ENCODE measurements at regions not wholly inside any gene's neighbourhood (a gene's known extent, or its start where the extent isn't known, plus 50 kb on each side); places are given as distances from the start of the nearest gene placed in this dataset.
A peak's percentile ranks its signal among the peaks of the same experiment; 100 is the strongest.

GRCh38 chr9:91483189-91483691 lies 59.6 kb upstream of the NFIL3 start:
- Histone ChIP-seq H3K4me2 (ENCODE audit: extremely low read depth, insufficient read depth, low read length) (peak overlapping the region; percentile 45), H3K27ac (ENCODE audit: insufficient read depth, low read length) (peak overlapping the region; percentile 23), H2AFZ (ENCODE audit: low read length) (peak overlapping the region; percentile 43), H3K79me2 (ENCODE audit: control insufficient read depth, insufficient read depth, low read length) (no peaks in the 10 kb centered on the region), H4K20me1 (ENCODE audit: control insufficient read depth, extremely low read depth, insufficient read depth, low read length) (no peaks in the 10 kb centered on the region), H3K9me3 (ENCODE audit: control insufficient read depth, insufficient read depth, low read depth, low read length) (no peaks in the 10 kb centered on the region), H3K4me3 (replicated peaks in 1 of 4; ENCODE audit: control extremely low read depth in 1 of 4, insufficient read depth in 1 of 4, low read depth in 3 of 4, low read length in 4 of 4) (no peak overlapping the region), H3K9ac (ENCODE audit: insufficient read depth, low read length) (no peak overlapping the region), H3K36me3 (ENCODE audit: control insufficient read depth, insufficient read depth, low read length) (no peaks in the 10 kb centered on the region), H3K4me1 (ENCODE audit: control insufficient read depth, extremely low read depth, insufficient read depth, low read length) (no peaks in the 10 kb centered on the region), H3K27me3 (ENCODE audit: control insufficient read depth, insufficient read depth, low read length) (no peaks in the 10 kb centered on the region)
- DNase-seq (ENCODE audit: low read depth in 2 of 2) = peak; percentile 22 to 74
- TF ChIP-seq CTCF (conservative IDR thresholded peaks at IDR 0.05 in 1 of 2, IDR thresholded peaks at IDR 0.05 in 1 of 2; ENCODE audit: low read depth in 1 of 2, low read length in 2 of 2) (no peak), EZH2 (IDR thresholded peaks at IDR 0.05; ENCODE audit: low read length, missing control alignments) (no peak)

DNA sequence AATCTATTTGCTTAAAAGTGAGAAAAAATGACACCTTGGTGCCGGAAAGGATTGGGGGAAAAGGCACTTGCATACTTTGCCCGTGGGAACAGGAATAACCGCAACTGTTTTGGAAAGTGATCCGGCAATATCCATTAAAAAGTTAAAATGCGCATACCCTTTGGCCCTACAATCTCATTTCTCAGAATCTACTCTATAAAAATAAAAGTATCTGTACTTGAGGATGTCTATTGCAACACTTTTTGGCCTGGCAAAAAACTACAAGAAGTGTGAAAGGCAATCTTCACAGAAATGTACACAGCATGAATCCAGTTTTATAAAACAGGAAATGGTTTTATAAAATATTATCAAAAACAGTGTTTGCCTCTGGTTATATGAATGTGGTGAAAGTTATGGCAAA lies 58.3 kb upstream of the NFIL3 start:
- Histone ChIP-seq H3K9ac (ENCODE audit: insufficient read depth, low read length) (no peak overlapping the region), H3K27me3 (ENCODE audit: control insufficient read depth, insufficient read depth, low read length) (no peaks in the 10 kb centered on the region), H3K27ac (ENCODE audit: insufficient read depth, low read length) (no peak overlapping the region), H3K9me3 (ENCODE audit: control insufficient read depth, insufficient read depth, low read depth, low read length) (no peaks in the 10 kb centered on the region), H2AFZ (ENCODE audit: low read length) (no peak overlapping the region), H3K4me3 (replicated peaks in 1 of 4; ENCODE audit: control extremely low read depth in 1 of 4, insufficient read depth in 1 of 4, low read depth in 3 of 4, low read length in 4 of 4) (no peak overlapping the region), H3K79me2 (ENCODE audit: control insufficient read depth, insufficient read depth, low read length) (no peaks in the 10 kb centered on the region), H3K4me1 (ENCODE audit: control insufficient read depth, extremely low read depth, insufficient read depth, low read length) (no peaks in the 10 kb centered on the region), H4K20me1 (ENCODE audit: control insufficient read depth, extremely low read depth, insufficient read depth, low read length) (no peaks in the 10 kb centered on the region), H3K36me3 (ENCODE audit: control insufficient read depth, insufficient read depth, low read length) (no peaks in the 10 kb centered on the region), H3K4me2 (ENCODE audit: extremely low read depth, insufficient read depth, low read length) (no peak overlapping the region)
- DNase-seq (ENCODE audit: low read depth in 2 of 2) = peak in 1 of 2 donors; percentile 31
- TF ChIP-seq EZH2 (IDR thresholded peaks at IDR 0.05; ENCODE audit: low read length, missing control alignments) = no peak
- TF ChIP-seq CTCF (conservative IDR thresholded peaks at IDR 0.05 in 1 of 2, IDR thresholded peaks at IDR 0.05 in 1 of 2; ENCODE audit: low read depth in 1 of 2, low read length in 2 of 2) = no peak

DNA sequence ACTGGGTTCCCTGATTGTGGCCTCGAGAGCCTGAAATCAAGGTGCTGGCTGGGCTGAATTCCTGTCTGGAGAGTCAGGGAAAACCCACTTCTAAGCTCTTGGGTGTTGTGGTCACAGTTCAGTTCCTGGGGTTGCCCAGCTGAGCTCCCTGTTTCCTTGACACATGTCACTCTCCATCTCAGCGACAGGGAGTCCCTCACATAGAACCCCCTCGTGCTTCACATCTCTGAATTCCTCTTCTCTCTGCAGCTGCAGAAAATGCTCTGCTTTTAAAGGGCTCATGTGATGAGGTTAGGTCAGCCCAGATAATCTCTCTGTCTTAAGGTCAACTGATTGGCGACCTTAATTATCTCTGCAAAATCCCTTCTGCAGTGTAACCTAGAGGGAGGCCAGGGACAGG lies 53.5 kb upstream of the NFIL3 start:
- no peaks in the 10 kb centered on the region for H3K4me1 ChIP-seq (ENCODE audit: control insufficient read depth, extremely low read depth, insufficient read depth, low read length)
- H3K4me3 ChIP-seq (replicated peaks in 1 of 4; ENCODE audit: control extremely low read depth in 1 of 4, insufficient read depth in 1 of 4, low read depth in 3 of 4, low read length in 4 of 4) = no peak overlapping the region
- no peak overlapping the region for H3K4me2 ChIP-seq (ENCODE audit: extremely low read depth, insufficient read depth, low read length)
- TF ChIP-seq EZH2 (IDR thresholded peaks at IDR 0.05; ENCODE audit: low read length, missing control alignments) = no peak
- TF ChIP-seq CTCF (conservative IDR thresholded peaks at IDR 0.05 in 1 of 2, IDR thresholded peaks at IDR 0.05 in 1 of 2; ENCODE audit: low read depth in 1 of 2, low read length in 2 of 2) = no peak
- H3K9ac ChIP-seq (ENCODE audit: insufficient read depth, low read length) = no peak overlapping the region
- no peaks in the 10 kb centered on the region for H3K9me3 ChIP-seq (ENCODE audit: control insufficient read depth, insufficient read depth, low read depth, low read length)
- no peaks in the 10 kb centered on the region for H4K20me1 ChIP-seq (ENCODE audit: control insufficient read depth, extremely low read depth, insufficient read depth, low read length)
- H3K36me3 ChIP-seq (ENCODE audit: control insufficient read depth, insufficient read depth, low read length) = no peaks in the 10 kb centered on the region
- H3K79me2 ChIP-seq (ENCODE audit: control insufficient read depth, insufficient read depth, low read length) = no peaks in the 10 kb centered on the region
- peak in 1 of 2 donors; percentile 27 for DNase-seq (ENCODE audit: low read depth in 2 of 2)
- no peaks in the 10 kb centered on the region for H3K27me3 ChIP-seq (ENCODE audit: control insufficient read depth, insufficient read depth, low read length)
- H3K27ac ChIP-seq (ENCODE audit: insufficient read depth, low read length) = no peak overlapping the region
- H2AFZ ChIP-seq (ENCODE audit: low read length) = no peak overlapping the region
